ENCODE measurements at regions not wholly inside any gene's neighbourhood (a gene's known extent, or its start where the extent isn't known, plus 50 kb on each side); places are given as distances from the start of the nearest gene placed in this dataset.

- H3K4me3 ChIP-seq (replicated peaks in 1 of 3; ENCODE audit: insufficient read depth in 1 of 3, low read depth in 1 of 3, low read length in 3 of 3): no peak overlapping the region
- no peaks in the 10 kb centered on the region for H3K36me3 ChIP-seq (ENCODE audit: control insufficient read depth in 2 of 2, extremely low read depth in 1 of 2, insufficient read depth in 2 of 2, low read length in 2 of 2)
- H2AFZ ChIP-seq (ENCODE audit: low read depth, low read length): no peak overlapping the region
- H3K9me1 ChIP-seq (replicated peaks; ENCODE audit: control insufficient read depth, extremely low read depth, insufficient read depth, low read length): no peaks in the 10 kb centered on the region
- no peaks in the 10 kb centered on the region for H3K79me2 ChIP-seq (ENCODE audit: control insufficient read depth, insufficient read depth, low read length)
- DNase-seq (ENCODE audit: low read depth, low spot score) (no peak), FAIRE-seq (no peak)
- H3K4me1 ChIP-seq (ENCODE audit: control insufficient read depth, extremely low read depth, insufficient read depth, low read length): no peaks in the 10 kb centered on the region
- intact Hi-C loops (cut with micrococcal nuclease): no loop called here
- H3K27ac ChIP-seq (ENCODE audit: insufficient read depth, low read depth, low read length): no peak overlapping the region
- no peaks in the 10 kb centered on the region for H3K27me3 ChIP-seq (ENCODE audit: control insufficient read depth in 2 of 2, insufficient read depth in 2 of 2, low read length in 2 of 2)
- dilution Hi-C loops (cut with MboI; ENCODE audit: extremely low pct_ligation_motif_present, low sequenced_read_pairs): no loop called here
- BruUV-seq (replicated peaks): no TSS peak
- CTCF ChIA-PET: no interaction called here
- POLR2A ChIA-PET: no interaction called here
- TF ChIP-seq EZH2 (IDR thresholded peaks at IDR 0.05; ENCODE audit: borderline replicate concordance, low read depth, low read length, severe bottlenecking) (no peak), POLR2AphosphoS5 (IDR thresholded peaks at IDR 0.05; ENCODE audit: insufficient read depth, low read depth, low read length) (no peak), MYC (IDR thresholded peaks at IDR 0.05; ENCODE audit: low read depth, low read length) (no peak), POLR2A (IDR thresholded peaks at IDR 0.05; ENCODE audit: low read depth, low read length) (no peak), CTCF (IDR thresholded peaks at IDR 0.05; ENCODE audit: extremely low read depth in 1 of 2, insufficient read depth in 1 of 2, low read depth in 1 of 2, low read length in 2 of 2) (no peak), JUN (IDR thresholded peaks at IDR 0.05; ENCODE audit: borderline replicate concordance, insufficient read depth, insufficient read length, low read depth) (no peak), GATA2 (IDR thresholded peaks at IDR 0.05; ENCODE audit: insufficient read depth, insufficient read length, low read depth, low read length) (no peak), FOS (IDR thresholded peaks at IDR 0.05; ENCODE audit: borderline replicate concordance, insufficient read depth, low read length) (no peak)
- TF ChIP-seq, protein P1, sequence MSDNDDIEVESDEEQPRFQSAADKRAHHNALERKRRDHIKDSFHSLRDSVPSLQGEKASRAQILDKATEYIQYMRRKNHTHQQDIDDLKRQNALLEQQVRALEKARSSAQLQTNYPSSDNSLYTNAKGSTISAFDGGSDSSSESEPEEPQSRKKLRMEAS (IDR thresholded peaks at IDR 0.05; ENCODE audit: insufficient read depth, insufficient read length): no peak
- no peak overlapping the region for H3K4me2 ChIP-seq (ENCODE audit: insufficient read depth, low read length)
- no peaks in the 10 kb centered on the region for H3K9me3 ChIP-seq (replicated peaks; ENCODE audit: control insufficient read depth, insufficient read depth, low read length)
- H4K20me1 ChIP-seq (replicated peaks; ENCODE audit: control insufficient read depth, extremely low read depth, insufficient read depth, low read length): no peaks in the 10 kb centered on the region
- H3K9ac ChIP-seq (replicated peaks; ENCODE audit: extremely low read depth, insufficient read depth, low read length): no peak overlapping the region
Observed at GRCh38 chr3:87627316-87627715, 350.9 kb upstream of the POU1F1 start.
